AG09309 (cell line): ENCODE measurements at regions not wholly inside any gene's neighbourhood (a gene's known extent, or its start where the extent isn't known, plus 50 kb on each side); places are given as distances from the start of the nearest gene placed in this dataset.

Source experiments
- DNase-seq: peaks from one replicate; pipeline ENCODE4 v3.0.0-alpha.2; 2010; ENCODE audit warnings: low read depth
- H3K4me3 ChIP-seq: 2 replicates; pipeline ENCODE4 v1.5.1; 2011; ENCODE audit warnings: mild to moderate bottlenecking, low read depth, low read length, moderate library complexity; ENCODE audit not compliant: control insufficient read depth
- CTCF ChIP-seq: IDR thresholded peaks from 2 replicates; pipeline ENCODE4 v1.5.1; 2011; ENCODE audit warnings: mild to moderate bottlenecking, low read depth, low read length, inconsistent platforms; ENCODE audit not compliant: insufficient read depth, control insufficient read depth; ENCODE audit errors: missing control alignments

GRCh38 chr4:145251391-145251790 lies 71.0 kb upstream of the OTUD4 start:
- DNase-seq: no peak
- no peak overlapping the region for H3K4me3 ChIP-seq
- TF ChIP-seq CTCF: no peak

GRCh38 chr4:145248971-145249370 lies 68.6 kb upstream of the OTUD4 start:
- DNase-seq: no peak
- no peak for TF ChIP-seq CTCF
- H3K4me3 ChIP-seq: no peak overlapping the region

GRCh38 chr4:145248502-145248901 lies 68.1 kb upstream of the OTUD4 start:
- no peak overlapping the region for H3K4me3 ChIP-seq
- no peak for DNase-seq
- TF ChIP-seq CTCF: no peak

GRCh38 chr4:145234091-145234706 lies 53.8 kb upstream of the OTUD4 start:
- no peak overlapping the region for H3K4me3 ChIP-seq
- peak; percentile 5 for DNase-seq
- peak; percentile 84 for TF ChIP-seq CTCF

GRCh38 chr4:145231906-145232700 lies 51.7 kb upstream of the OTUD4 start:
- peak; percentile 37 for DNase-seq
- no peak overlapping the region for H3K4me3 ChIP-seq
- no peak for TF ChIP-seq CTCF

GRCh38 chr4:145230726-145231125 lies 50.3 kb upstream of the OTUD4 start:
- H3K4me3 ChIP-seq: no peak overlapping the region
- peak; percentile 65 for DNase-seq
- TF ChIP-seq CTCF: no peak
